Thoracic aorta (tissue), 2 donors: ENCODE measurements at regions not wholly inside any gene's neighbourhood (a gene's known extent, or its start where the extent isn't known, plus 50 kb on each side); places are given as distances from the start of the nearest gene placed in this dataset.

Experiments
- ATAC-seq: fragments of 150-250 bp; one replicate; pipeline ENCODE4 v1.8.0; 2017; ENCODE audit warnings: low read depth; ENCODE audit not compliant: insufficient number of reproducible peaks, low FRiP score
- DNase-seq: peaks from one replicate; pipeline ENCODE4 v3.0.0-alpha.2; 2020; ENCODE audit warnings: low spot score
- H3K27ac ChIP-seq, 2 donors: fragments of 200-600 bp; sonication (generic); 1 replicate in 1 of 2; 2 replicates in 1 of 2; pipeline ENCODE4 v1.5.1; 2016; ENCODE audit warnings: mild to moderate bottlenecking in 2 of 2, moderate library complexity in 2 of 2
- H3K27me3 ChIP-seq: fragments of 200-600 bp; sonication (generic); replicated peaks from 2 replicates; pipeline ENCODE4 v1.6.0; 2016; ENCODE audit warnings: mild to moderate bottlenecking; ENCODE audit not compliant: insufficient read depth
- H3K36me3 ChIP-seq: fragments of 200-600 bp; sonication (generic); one replicate; pipeline ENCODE4 v1.5.1; 2016
- H3K4me1 ChIP-seq, 2 donors: fragments of 200-600 bp; sonication (generic); 1 replicate in 1 of 2; 2 replicates in 1 of 2; pipeline versions ENCODE4 v1.5.1 to v1.6.0; 2016; ENCODE audit warnings: low read depth in 2 of 2, mild to moderate bottlenecking in 1 of 2; ENCODE audit not compliant: control insufficient read depth in 1 of 2
- H3K4me3 ChIP-seq: fragments of 200-600 bp; sonication (generic); 2 replicates; pipeline ENCODE4 v1.5.1; 2016; ENCODE audit warnings: mild to moderate bottlenecking
- H3K9me3 ChIP-seq: fragments of 200-600 bp; sonication (generic); 2 replicates; pipeline ENCODE4 v1.5.1; 2016
- TF ChIP-seq, protein P1 (sequence below): fragments of 200-600 bp; sonication (generic); IDR thresholded peaks from one replicate; pipeline ENCODE4 v1.5.1; 2019; ENCODE audit warnings: antibody characterized with exemption

DNA sequence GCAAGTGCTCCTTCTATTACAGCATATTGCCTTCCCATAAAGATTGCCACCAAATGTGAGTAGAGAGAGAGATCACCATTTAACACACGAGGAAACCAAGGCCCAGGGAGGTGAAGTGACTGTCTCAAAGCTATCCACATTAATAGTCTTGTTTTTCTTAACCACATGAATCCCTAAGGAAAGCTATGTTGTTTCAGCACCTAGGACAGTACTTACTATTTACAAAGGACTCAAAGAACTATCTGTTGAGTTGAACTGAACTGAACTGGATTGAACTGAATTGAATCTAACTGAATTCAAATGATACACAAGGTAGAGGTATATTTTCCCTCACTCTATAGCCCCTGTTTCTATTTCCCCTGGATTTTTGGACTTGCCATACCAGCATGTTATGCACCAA, 430.4 kb downstream of the CAAP1 start:
- Histone ChIP-seq H3K9me3 (no peaks in the 10 kb centered on the region), H3K36me3 (no peaks in the 10 kb centered on the region), H3K4me1 (no peaks in the 10 kb centered on the region), H3K27me3 (no peaks in the 10 kb centered on the region), H3K27ac (no peak overlapping the region), H3K4me3 (no peak overlapping the region)
- no peak for ATAC-seq
- no peak for DNase-seq
- TF ChIP-seq, protein P1, sequence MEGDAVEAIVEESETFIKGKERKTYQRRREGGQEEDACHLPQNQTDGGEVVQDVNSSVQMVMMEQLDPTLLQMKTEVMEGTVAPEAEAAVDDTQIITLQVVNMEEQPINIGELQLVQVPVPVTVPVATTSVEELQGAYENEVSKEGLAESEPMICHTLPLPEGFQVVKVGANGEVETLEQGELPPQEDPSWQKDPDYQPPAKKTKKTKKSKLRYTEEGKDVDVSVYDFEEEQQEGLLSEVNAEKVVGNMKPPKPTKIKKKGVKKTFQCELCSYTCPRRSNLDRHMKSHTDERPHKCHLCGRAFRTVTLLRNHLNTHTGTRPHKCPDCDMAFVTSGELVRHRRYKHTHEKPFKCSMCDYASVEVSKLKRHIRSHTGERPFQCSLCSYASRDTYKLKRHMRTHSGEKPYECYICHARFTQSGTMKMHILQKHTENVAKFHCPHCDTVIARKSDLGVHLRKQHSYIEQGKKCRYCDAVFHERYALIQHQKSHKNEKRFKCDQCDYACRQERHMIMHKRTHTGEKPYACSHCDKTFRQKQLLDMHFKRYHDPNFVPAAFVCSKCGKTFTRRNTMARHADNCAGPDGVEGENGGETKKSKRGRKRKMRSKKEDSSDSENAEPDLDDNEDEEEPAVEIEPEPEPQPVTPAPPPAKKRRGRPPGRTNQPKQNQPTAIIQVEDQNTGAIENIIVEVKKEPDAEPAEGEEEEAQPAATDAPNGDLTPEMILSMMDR: no peak

DNA sequence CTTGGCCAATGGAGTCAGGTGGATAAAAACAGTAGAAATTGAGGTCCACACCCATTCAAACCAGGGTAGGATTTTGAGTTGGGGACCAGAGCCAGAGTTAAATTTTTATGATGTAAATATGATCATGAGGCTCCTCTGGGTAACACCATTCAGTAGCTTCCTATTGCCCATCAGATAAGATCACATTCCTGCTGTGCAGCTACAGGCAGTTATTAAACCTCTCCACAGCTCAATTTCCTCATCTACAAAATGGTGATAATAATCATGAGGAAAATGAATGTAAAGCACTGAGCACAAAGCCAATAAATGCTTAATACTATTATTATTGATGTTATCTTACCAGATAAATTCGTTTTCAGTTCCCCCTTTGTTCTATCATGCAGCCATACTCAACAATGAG, 432.0 kb downstream of the CAAP1 start:
- H3K27ac ChIP-seq: no peak overlapping the region
- no peaks in the 10 kb centered on the region for H3K9me3 ChIP-seq
- no peak overlapping the region for H3K4me3 ChIP-seq
- DNase-seq (no peak), ATAC-seq (no peak)
- no peaks in the 10 kb centered on the region for H3K27me3 ChIP-seq
- H3K4me1 ChIP-seq: no peaks in the 10 kb centered on the region
- H3K36me3 ChIP-seq: no peaks in the 10 kb centered on the region
- TF ChIP-seq, protein P1: no peak

DNA sequence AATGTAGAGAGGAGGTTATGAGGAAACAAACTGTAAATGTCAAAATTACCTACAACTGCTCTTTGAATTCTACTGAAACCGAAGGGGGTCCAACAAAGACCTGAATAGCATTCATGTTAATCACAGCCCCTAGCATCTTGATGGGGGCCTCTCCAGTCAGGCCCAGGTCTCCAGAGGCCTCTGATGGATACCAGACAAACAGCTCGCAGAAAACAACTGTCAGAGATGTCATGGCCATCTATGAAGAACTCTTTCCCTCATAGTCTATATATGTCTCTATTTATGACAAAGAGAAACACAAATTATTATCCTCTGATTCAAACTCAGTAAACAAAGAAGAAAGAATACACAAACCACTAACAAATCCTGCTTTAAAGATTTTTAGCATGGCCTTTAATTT, 432.6 kb downstream of the CAAP1 start:
- TF ChIP-seq, protein P1: no peak
- Histone ChIP-seq H3K27me3 (no peaks in the 10 kb centered on the region), H3K27ac (no peak overlapping the region), H3K4me3 (no peak overlapping the region), H3K36me3 (no peaks in the 10 kb centered on the region), H3K9me3 (no peaks in the 10 kb centered on the region), H3K4me1 (no peaks in the 10 kb centered on the region)
- no peak for DNase-seq
- no peak for ATAC-seq

DNA sequence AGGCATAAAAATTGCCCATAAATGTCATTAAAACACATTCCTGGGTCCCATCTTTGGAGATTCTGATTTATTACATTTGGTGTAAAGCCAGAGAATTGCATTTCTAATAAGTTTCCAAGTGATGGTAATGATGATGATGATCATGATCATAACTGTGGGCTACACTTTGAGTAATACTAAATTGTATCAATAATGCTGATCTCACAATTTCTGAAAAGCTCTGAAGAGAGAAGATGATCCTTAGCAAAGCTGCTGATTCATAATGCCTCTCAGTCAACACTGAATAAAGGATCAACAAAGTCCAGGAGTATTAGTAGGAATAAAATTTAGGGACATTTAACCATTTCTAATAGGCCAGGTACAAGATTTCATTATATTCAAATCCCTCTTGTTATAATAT, 434.5 kb downstream of the CAAP1 start:
- Histone ChIP-seq H3K9me3 (no peaks in the 10 kb centered on the region), H3K4me3 (no peak overlapping the region), H3K27me3 (no peaks in the 10 kb centered on the region), H3K36me3 (no peaks in the 10 kb centered on the region), H3K27ac (no peak overlapping the region), H3K4me1 (no peaks in the 10 kb centered on the region)
- ATAC-seq (no peak), DNase-seq (no peak)
- TF ChIP-seq, protein P1: no peak

DNA sequence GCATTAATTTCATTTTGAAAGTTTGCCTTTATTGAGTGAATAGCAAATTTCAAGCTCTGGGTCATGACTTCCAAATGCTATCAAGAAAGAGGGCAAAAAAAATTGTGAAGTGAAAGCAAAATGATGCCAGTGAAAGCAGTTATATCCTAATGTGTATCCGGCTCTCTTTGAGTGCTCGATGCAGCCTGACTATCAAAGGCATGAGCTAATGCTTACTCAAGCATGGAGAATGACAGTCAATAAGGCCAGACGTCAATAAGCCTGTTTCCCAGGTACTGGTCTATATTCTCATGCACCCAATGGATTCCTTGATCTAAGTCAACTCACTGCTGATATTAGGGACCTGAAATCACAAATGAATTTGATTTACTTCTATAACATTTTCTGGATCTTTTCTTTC, 435.5 kb downstream of the CAAP1 start:
- DNase-seq (no peak), ATAC-seq (no peak)
- Histone ChIP-seq H3K27ac (no peak overlapping the region), H3K36me3 (no peaks in the 10 kb centered on the region), H3K4me1 (no peaks in the 10 kb centered on the region), H3K9me3 (no peaks in the 10 kb centered on the region), H3K27me3 (no peaks in the 10 kb centered on the region), H3K4me3 (no peak overlapping the region)
- TF ChIP-seq, protein P1: no peak
